Osteoblast (primary cell): ENCODE measurements at regions not wholly inside any gene's neighbourhood (a gene's known extent, or its start where the extent isn't known, plus 50 kb on each side); places are given as distances from the start of the nearest gene placed in this dataset.
"Not testable (repeated sequence)": the region's sequence is repeated elsewhere in the genome, so short reads cannot be mapped to it uniquely, and the experiment has no call there.

ENCODE experiments used
- DNase-seq: peaks from one replicate; pipeline ENCODE4 v3.0.0; 2011; ENCODE audit warnings: low spot score, mixed read lengths; ENCODE audit not compliant: insufficient read length; ENCODE audit errors: missing footprints
- H2AFZ ChIP-seq: 2 replicates; pipeline ENCODE4 v1.6.0; 2011; ENCODE audit warnings: mild to moderate bottlenecking, low read length
- H3K27ac ChIP-seq: 2 replicates; pipeline ENCODE4 v1.5.1; 2011; ENCODE audit warnings: mild to moderate bottlenecking, low read depth, low read length, moderate library complexity
- H3K27me3 ChIP-seq: 2 replicates; pipeline ENCODE4 v1.6.0; 2012; ENCODE audit warnings: mild to moderate bottlenecking, control low read depth, inconsistent platforms, low read length, moderate library complexity; ENCODE audit not compliant: insufficient read depth
- H3K36me3 ChIP-seq: 2 replicates; pipeline ENCODE4 v1.5.1; 2011; ENCODE audit warnings: mild to moderate bottlenecking, low read length, control low read depth, moderate library complexity; ENCODE audit not compliant: insufficient read depth
- H3K4me1 ChIP-seq: 2 replicates; pipeline ENCODE4 v1.5.1; 2011; ENCODE audit warnings: mild to moderate bottlenecking, low read length, control low read depth, moderate library complexity; ENCODE audit not compliant: insufficient read depth
- H3K4me2 ChIP-seq: 2 replicates; pipeline ENCODE4 v1.6.0; 2011; ENCODE audit warnings: mild to moderate bottlenecking, low read length; ENCODE audit not compliant: insufficient read depth
- H3K4me3 ChIP-seq: fragments of 200-600 bp; sonication (generic); 3 replicates; pipeline ENCODE4 v1.5.1; 2012; ENCODE audit warnings: mild to moderate bottlenecking, low read length, inconsistent platforms; ENCODE audit not compliant: insufficient read depth
- H3K79me2 ChIP-seq: 2 replicates; pipeline ENCODE4 v1.6.0; 2012; ENCODE audit warnings: mild to moderate bottlenecking, low read length, control low read depth, inconsistent platforms; ENCODE audit not compliant: insufficient read depth
- H3K9me3 ChIP-seq: 2 replicates; pipeline ENCODE4 v1.5.1; 2011; ENCODE audit warnings: low read depth, low read length, control low read depth
- H4K20me1 ChIP-seq: 2 replicates; pipeline ENCODE4 v1.6.0; 2012; ENCODE audit warnings: mild to moderate bottlenecking, low read length, control low read depth; ENCODE audit not compliant: insufficient read depth
- CTCF ChIP-seq: IDR thresholded peaks from 2 replicates; pipeline ENCODE4 v1.5.1; 2011; ENCODE audit warnings: mild to moderate bottlenecking, low read depth, low read length, moderate library complexity; ENCODE audit errors: extremely low read depth

- H3K4me3 ChIP-seq, H2AFZ ChIP-seq, H3K9me3 ChIP-seq, DNase-seq, H3K4me1 ChIP-seq, H4K20me1 ChIP-seq, H3K4me2 ChIP-seq, H3K27me3 ChIP-seq, H3K36me3 ChIP-seq, H3K79me2 ChIP-seq, H3K27ac ChIP-seq: not testable (repeated sequence)
Measured at GRCh38 chr15:20680257-20680815, 138.7 kb upstream of the GOLGA6L6 start.

GRCh38 chr15:20672470-20672869, 130.9 kb upstream of the GOLGA6L6 start:
- TF ChIP-seq CTCF, result no peak
- Histone ChIP-seq H3K4me1 (no peaks in the 10 kb centered on the region), H3K9me3 (no peaks in the 10 kb centered on the region), H2AFZ (no peak overlapping the region), H3K27me3 (no peaks in the 10 kb centered on the region), H3K4me3 (no peak overlapping the region), H3K4me2 (no peak overlapping the region), H3K36me3 (no peaks in the 10 kb centered on the region), H3K79me2 (no peaks in the 10 kb centered on the region), H4K20me1 (no peaks in the 10 kb centered on the region), H3K27ac (no peak overlapping the region)
- DNase-seq, result no peak

GRCh38 chr15:20671675-20672074, 130.1 kb upstream of the GOLGA6L6 start:
- H3K4me3 ChIP-seq, result no peak overlapping the region
- no peak overlapping the region for H2AFZ ChIP-seq

GRCh38 chr15:20666410-20666809, 124.8 kb upstream of the GOLGA6L6 start:
- H4K20me1 ChIP-seq, DNase-seq, H3K4me3 ChIP-seq, H3K4me1 ChIP-seq, H3K9me3 ChIP-seq, H3K36me3 ChIP-seq, H3K27ac ChIP-seq, H3K79me2 ChIP-seq, H3K4me2 ChIP-seq, H3K27me3 ChIP-seq, H2AFZ ChIP-seq: not testable (repeated sequence)

More at GRCh38 chr15:20671675-20672074, 130.1 kb upstream of the GOLGA6L6 start:
- no peak overlapping the region for H3K27ac ChIP-seq
- no peaks in the 10 kb centered on the region for H3K36me3 ChIP-seq
- H3K4me2 ChIP-seq, result no peak overlapping the region
- H3K79me2 ChIP-seq, result no peaks in the 10 kb centered on the region
- H3K27me3 ChIP-seq, result no peaks in the 10 kb centered on the region
- H3K9me3 ChIP-seq, result no peaks in the 10 kb centered on the region
- no peaks in the 10 kb centered on the region for H4K20me1 ChIP-seq
- DNase-seq, result no peak
- H3K4me1 ChIP-seq, result no peaks in the 10 kb centered on the region
- TF ChIP-seq CTCF, result no peak

- no peak for TF ChIP-seq CTCF
- no peaks in the 10 kb centered on the region for H3K9me3 ChIP-seq
- H3K36me3 ChIP-seq, result no peaks in the 10 kb centered on the region
- no peaks in the 10 kb centered on the region for H3K79me2 ChIP-seq
- DNase-seq, result no peak
- H3K4me2 ChIP-seq, result no peak overlapping the region
- no peak overlapping the region for H2AFZ ChIP-seq
- H3K27ac ChIP-seq, result no peak overlapping the region
- H3K27me3 ChIP-seq, result no peaks in the 10 kb centered on the region
- no peaks in the 10 kb centered on the region for H3K4me1 ChIP-seq
- H3K4me3 ChIP-seq, result no peak overlapping the region
- H4K20me1 ChIP-seq, result no peaks in the 10 kb centered on the region
Measured at GRCh38 chr15:20665653-20666052, 124.1 kb upstream of the GOLGA6L6 start.
